ENCODE measurements at regions not wholly inside any gene's neighbourhood (a gene's known extent, or its start where the extent isn't known, plus 50 kb on each side); places are given as distances from the start of the nearest gene placed in this dataset.

- H3K4me3 ChIP-seq (ENCODE audit: low read depth, low read length), result no peak overlapping the region
- DNase-seq (ENCODE audit: low read depth), result no peak
- TF ChIP-seq CTCF (IDR thresholded peaks at IDR 0.05; ENCODE audit: insufficient read depth, low read depth, low read length), result no peak
These were observed 195.5 kb upstream of the CDH5 start for GRCh38 chr16:66170989-66171388.

GRCh38 chr16:66169817-66170216 is 196.7 kb upstream of the CDH5 start:
- H3K4me3 ChIP-seq (ENCODE audit: low read depth, low read length), result no peak overlapping the region
- TF ChIP-seq CTCF (IDR thresholded peaks at IDR 0.05; ENCODE audit: insufficient read depth, low read depth, low read length), result no peak
- DNase-seq (ENCODE audit: low read depth), result no peak

DNA sequence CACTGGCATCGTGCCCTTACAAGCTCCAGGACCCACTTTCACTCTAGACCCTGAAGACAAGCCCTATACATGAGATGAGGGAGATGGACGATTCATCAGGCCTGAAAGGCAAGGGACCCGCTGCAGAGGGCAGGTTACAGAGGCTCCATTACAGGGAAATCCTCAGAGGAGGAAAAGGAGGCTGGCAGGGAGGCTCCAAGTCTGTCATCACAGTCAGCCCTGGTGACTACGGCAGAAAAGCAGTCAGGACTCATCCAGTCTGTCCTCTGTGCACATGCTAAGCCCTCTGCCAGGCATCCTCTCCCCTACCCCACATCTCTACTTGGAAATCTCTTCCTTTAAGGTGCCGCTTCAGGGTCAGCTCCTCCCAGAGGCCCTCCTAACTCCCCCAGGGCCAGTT is 197.7 kb upstream of the CDH5 start:
- DNase-seq (ENCODE audit: low read depth), result no peak
- no peak overlapping the region for H3K4me3 ChIP-seq (ENCODE audit: low read depth, low read length)
- TF ChIP-seq CTCF (IDR thresholded peaks at IDR 0.05; ENCODE audit: insufficient read depth, low read depth, low read length), result no peak

GRCh38 chr16:66167564-66168291 is 198.8 kb upstream of the CDH5 start:
- peak; percentile 70 for TF ChIP-seq CTCF (IDR thresholded peaks at IDR 0.05; ENCODE audit: insufficient read depth, low read depth, low read length)
- H3K4me3 ChIP-seq (ENCODE audit: low read depth, low read length), result no peak overlapping the region
- peak; percentile 96 for DNase-seq (ENCODE audit: low read depth)

GRCh38 chr16:66166490-66166889 is 200.0 kb upstream of the CDH5 start:
- no peak for TF ChIP-seq CTCF (IDR thresholded peaks at IDR 0.05; ENCODE audit: insufficient read depth, low read depth, low read length)
- peak; percentile 79 for DNase-seq (ENCODE audit: low read depth)
- no peak overlapping the region for H3K4me3 ChIP-seq (ENCODE audit: low read depth, low read length)

GRCh38 chr16:66165879-66166278 is 200.6 kb upstream of the CDH5 start:
- peak; percentile 26 for DNase-seq (ENCODE audit: low read depth)
- no peak overlapping the region for H3K4me3 ChIP-seq (ENCODE audit: low read depth, low read length)
- TF ChIP-seq CTCF (IDR thresholded peaks at IDR 0.05; ENCODE audit: insufficient read depth, low read depth, low read length), result no peak

Measured in fibroblast of villous mesenchyme (primary cell).